ENCODE measurements at regions not wholly inside any gene's neighbourhood (a gene's known extent, or its start where the extent isn't known, plus 50 kb on each side); places are given as distances from the start of the nearest gene placed in this dataset.

DNA sequence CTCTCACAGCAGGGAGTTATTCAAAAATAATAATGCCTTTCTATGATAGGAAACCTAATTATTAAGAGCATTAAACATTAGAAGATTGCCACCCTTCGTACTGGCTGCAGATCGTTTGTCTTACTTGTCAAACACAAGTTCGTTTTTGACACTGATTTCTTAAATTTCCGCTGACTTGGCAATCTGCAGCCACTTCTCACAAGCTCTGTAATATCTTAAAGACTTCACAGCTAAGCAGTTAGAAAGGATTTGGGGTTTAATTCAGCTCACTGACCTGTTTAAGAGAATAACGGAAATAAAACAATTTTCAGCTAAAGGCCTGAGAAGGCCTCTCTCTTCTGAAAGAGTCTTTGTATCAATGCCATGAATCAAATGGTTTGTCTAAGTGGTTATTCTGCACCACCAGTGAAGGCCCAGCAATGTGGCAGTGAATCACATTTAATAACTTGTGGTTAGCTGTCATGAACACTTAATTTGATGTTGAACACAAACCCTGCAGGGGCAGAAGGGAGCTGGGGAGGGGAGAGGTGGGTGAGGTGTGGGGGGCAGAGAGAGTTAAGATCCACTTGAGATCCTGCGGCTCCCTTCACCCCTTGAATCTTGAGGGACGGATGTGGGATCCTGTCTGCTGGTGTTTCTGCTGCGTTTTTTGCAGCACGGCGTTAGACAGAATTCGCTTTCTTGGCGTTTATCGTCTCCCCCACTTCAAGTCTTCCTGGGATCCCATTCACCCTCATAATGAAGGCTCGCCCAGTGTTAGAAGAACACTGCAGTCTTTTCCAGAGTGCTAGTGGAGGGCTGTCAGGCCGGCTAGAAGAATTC, 145.4 kb upstream of the SATB2 start:
- peak overlapping the region; percentile 58 for H3K4me3 Mint-ChIP-seq (ENCODE audit: low read depth)
- no peak overlapping the region for H3K27ac Mint-ChIP-seq
- no peak for TF ChIP-seq CTCF (IDR thresholded peaks at IDR 0.05; ENCODE audit: unreplicated experiment)
- DNase-seq (ENCODE audit: low spot score, unreplicated experiment): no peak
- no peaks in the 10 kb centered on the region for H3K9me3 Mint-ChIP-seq (ENCODE audit: low read depth)
- H3K36me3 Mint-ChIP-seq (ENCODE audit: insufficient read depth): no peaks in the 10 kb centered on the region
- no peaks in the 10 kb centered on the region for H3K4me1 Mint-ChIP-seq (ENCODE audit: low read depth)
- peaks cover 42% of the 10 kb centered on the region for H3K27me3 Mint-ChIP-seq

DNA sequence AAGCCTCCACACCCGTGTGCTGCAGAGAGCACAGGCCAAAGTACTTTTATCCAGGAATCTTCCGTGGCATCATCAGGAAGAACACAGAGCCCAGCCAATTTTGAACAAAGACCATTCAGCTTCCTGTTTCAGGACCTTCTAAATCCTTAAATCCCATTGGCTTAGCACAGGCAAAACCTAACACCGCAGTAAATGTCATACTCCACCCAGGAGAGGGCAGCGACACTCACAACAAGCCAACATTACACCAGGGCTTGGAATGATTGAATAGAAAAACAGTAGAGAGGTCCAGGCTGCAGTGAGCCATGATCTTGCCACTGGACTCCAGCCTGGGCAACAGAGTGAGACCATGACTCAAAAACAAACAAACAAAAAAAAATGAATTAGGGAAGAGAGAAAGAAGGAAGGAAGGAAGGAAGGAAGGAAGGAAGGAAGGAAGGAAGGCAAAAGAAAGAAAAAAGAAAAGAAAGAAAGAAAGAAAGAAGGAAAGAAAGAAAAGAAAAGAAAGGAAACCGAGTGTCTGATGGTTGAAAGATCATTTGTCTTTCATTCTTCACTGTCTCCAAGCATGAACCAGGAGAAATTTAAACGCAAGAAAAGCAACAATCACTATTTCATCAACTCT, 144.6 kb upstream of the SATB2 start:
- Mint-ChIP-seq H3K4me3 (ENCODE audit: low read depth) (no peak overlapping the region), H3K36me3 (ENCODE audit: insufficient read depth) (no peaks in the 10 kb centered on the region), H3K27ac (no peak overlapping the region), H3K27me3 (peaks cover 44% of the 10 kb centered on the region), H3K4me1 (ENCODE audit: low read depth) (no peaks in the 10 kb centered on the region), H3K9me3 (ENCODE audit: low read depth) (no peaks in the 10 kb centered on the region)
- peak; percentile 20 for TF ChIP-seq CTCF (IDR thresholded peaks at IDR 0.05; ENCODE audit: unreplicated experiment)
- DNase-seq (ENCODE audit: low spot score, unreplicated experiment): no peak

DNA sequence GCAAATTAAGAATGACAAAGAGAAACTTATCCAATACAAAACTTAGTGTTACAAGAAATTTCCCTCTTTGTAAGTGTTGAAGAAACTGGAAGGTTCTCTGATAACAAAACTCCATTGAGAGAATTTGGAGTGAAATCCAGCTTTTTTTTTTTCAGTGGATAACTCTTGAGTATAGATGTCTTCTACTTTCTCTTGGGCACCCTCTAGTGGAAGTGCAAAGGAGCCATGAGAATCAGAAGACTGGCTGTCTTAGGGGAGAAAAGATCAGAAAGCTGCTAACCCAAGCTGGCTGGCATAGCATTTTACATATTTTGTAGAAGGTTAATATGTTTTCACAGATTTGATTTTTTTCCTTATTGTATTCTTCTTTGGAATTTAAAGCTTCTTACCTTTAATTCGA, 138.8 kb upstream of the SATB2 start:
- Mint-ChIP-seq H3K4me3 (ENCODE audit: low read depth) (no peak overlapping the region), H3K27me3 (peaks cover 6% of the 10 kb centered on the region), H3K27ac (no peak overlapping the region), H3K36me3 (ENCODE audit: insufficient read depth) (no peaks in the 10 kb centered on the region), H3K4me1 (ENCODE audit: low read depth) (no peaks in the 10 kb centered on the region), H3K9me3 (ENCODE audit: low read depth) (no peaks in the 10 kb centered on the region)
- TF ChIP-seq CTCF (IDR thresholded peaks at IDR 0.05; ENCODE audit: unreplicated experiment): peak; percentile 32
- no peak for DNase-seq (ENCODE audit: low spot score, unreplicated experiment)

- no peak overlapping the region for H3K27ac Mint-ChIP-seq
- peaks cover 16% of the 10 kb centered on the region for H3K27me3 Mint-ChIP-seq
- no peak for TF ChIP-seq CTCF (IDR thresholded peaks at IDR 0.05; ENCODE audit: unreplicated experiment)
- no peak overlapping the region for H3K4me3 Mint-ChIP-seq (ENCODE audit: low read depth)
- no peaks in the 10 kb centered on the region for H3K9me3 Mint-ChIP-seq (ENCODE audit: low read depth)
- no peaks in the 10 kb centered on the region for H3K4me1 Mint-ChIP-seq (ENCODE audit: low read depth)
- DNase-seq (ENCODE audit: low spot score, unreplicated experiment): no peak
- H3K36me3 Mint-ChIP-seq (ENCODE audit: insufficient read depth): no peaks in the 10 kb centered on the region
Observed at GRCh38 chr2:199594443-199594842, 136.7 kb upstream of the SATB2 start.

- H3K4me1 Mint-ChIP-seq (ENCODE audit: low read depth): no peaks in the 10 kb centered on the region
- no peaks in the 10 kb centered on the region for H3K9me3 Mint-ChIP-seq (ENCODE audit: low read depth)
- no peak overlapping the region for H3K27ac Mint-ChIP-seq
- H3K4me3 Mint-ChIP-seq (ENCODE audit: low read depth): no peak overlapping the region
- no peak for TF ChIP-seq CTCF (IDR thresholded peaks at IDR 0.05; ENCODE audit: unreplicated experiment)
- DNase-seq (ENCODE audit: low spot score, unreplicated experiment): no peak
- no peaks in the 10 kb centered on the region for H3K36me3 Mint-ChIP-seq (ENCODE audit: insufficient read depth)
- peaks cover 12% of the 10 kb centered on the region for H3K27me3 Mint-ChIP-seq
Observed at GRCh38 chr2:199591826-199592225, 134.1 kb upstream of the SATB2 start.

Data from progenitor cell of endocrine pancreas (in vitro differentiated cells).